Keratinocyte (primary cell): ENCODE measurements at regions not wholly inside any gene's neighbourhood (a gene's known extent, or its start where the extent isn't known, plus 50 kb on each side); places are given as distances from the start of the nearest gene placed in this dataset.

Source experiments
- DNase-seq: peaks from one replicate; pipeline ENCODE4 v3.0.0-alpha.2; 2011; ENCODE audit warnings: low read depth, missing footprints, low spot score
- FAIRE-seq: peaks from 2 replicates; lab custom pipeline; 2011; peaks lifted over from hg19 to GRCh38; lab: Jason Lieb, UNC
- H2AFZ ChIP-seq: 2 replicates; pipeline ENCODE4 v1.6.0; 2012; ENCODE audit warnings: low read length, control low read depth, inconsistent platforms; ENCODE audit not compliant: control insufficient read depth
- H3K27ac ChIP-seq: 2 replicates; pipeline ENCODE4 v1.5.1; 2011; ENCODE audit warnings: low read length; ENCODE audit not compliant: control insufficient read depth, insufficient read depth
- H3K27me3 ChIP-seq: 3 replicates; pipeline ENCODE4 v1.6.0; 2011; ENCODE audit warnings: low read length; ENCODE audit not compliant: control insufficient read depth, insufficient read depth; ENCODE audit errors: extremely low read depth
- H3K36me3 ChIP-seq, 2 experiments: 2 replicates in 1 of 2; 3 replicates in 1 of 2; pipeline ENCODE4 v1.5.1; 2011; ENCODE audit warnings: low read length in 2 of 2, mild to moderate bottlenecking in 1 of 2; ENCODE audit not compliant: control insufficient read depth in 2 of 2, insufficient read depth in 2 of 2; ENCODE audit errors: extremely low read depth in 1 of 2
- H3K4me1 ChIP-seq: 3 replicates; pipeline ENCODE4 v1.5.1; 2011; ENCODE audit warnings: low read length; ENCODE audit not compliant: control insufficient read depth, insufficient read depth; ENCODE audit errors: extremely low read depth
- H3K4me2 ChIP-seq: 3 replicates; pipeline ENCODE4 v1.6.0; 2011; ENCODE audit warnings: low read depth, low read length; ENCODE audit not compliant: control insufficient read depth, insufficient read depth; ENCODE audit errors: extremely low read depth
- H3K4me3 ChIP-seq, 3 experiments: fragments of 200-600 bp in 1 of 3; sonication (generic) in 1 of 3; 2 replicates in 2 of 3; 3 replicates in 1 of 3; pipeline ENCODE4 v1.5.1; 2011 to 2016; ENCODE audit warnings: low read length in 3 of 3, mild to moderate bottlenecking in 3 of 3, control low read depth in 2 of 3, inconsistent platforms in 1 of 3, low read depth in 1 of 3, mixed read lengths in 1 of 3, mixed run types in 1 of 3, moderate library complexity in 1 of 3; ENCODE audit not compliant: control insufficient read depth in 2 of 3, insufficient read depth in 2 of 3; ENCODE audit errors: extremely low read depth in 1 of 3
- H3K79me2 ChIP-seq: 2 replicates; pipeline ENCODE4 v1.6.0; 2012; ENCODE audit warnings: low read length; ENCODE audit not compliant: control insufficient read depth, insufficient read depth
- H3K9ac ChIP-seq: 3 replicates; pipeline ENCODE4 v1.6.0; 2011; ENCODE audit warnings: low read length; ENCODE audit not compliant: control insufficient read depth, insufficient read depth; ENCODE audit errors: extremely low read depth
- H3K9me1 ChIP-seq: 3 replicates; pipeline ENCODE4 v1.6.0; 2011; ENCODE audit warnings: low read length; ENCODE audit not compliant: control insufficient read depth, insufficient read depth; ENCODE audit errors: extremely low read depth
- H3K9me3 ChIP-seq: 2 replicates; pipeline ENCODE4 v1.5.1; 2012; ENCODE audit warnings: low read depth, low read length; ENCODE audit not compliant: control insufficient read depth
- H4K20me1 ChIP-seq: 3 replicates; pipeline ENCODE4 v1.6.0; 2011; ENCODE audit warnings: low read length; ENCODE audit not compliant: control insufficient read depth, insufficient read depth; ENCODE audit errors: extremely low read depth
- EZH2 ChIP-seq: IDR thresholded peaks from one replicate; pipeline ENCODE4 v1.6.1; 2012; ENCODE audit warnings: inconsistent platforms, mild to moderate bottlenecking, low read length, moderate library complexity
- dilution Hi-C: fragments of 300-500 bp; cut with MboI; formaldehyde crosslinking; loops from one replicate; pipeline ENCODE4 v1.7.0; 2020; ENCODE audit warnings: low sequenced_read_pairs; ENCODE audit not compliant: extremely low pct_ligation_motif_present
- TF ChIP-seq, protein P1 (sequence below), 3 experiments: IDR thresholded peaks in 1 of 3; conservative IDR thresholded peaks in 1 of 3; optimal IDR thresholded peaks in 1 of 3; 2 replicates in 2 of 3; 3 replicates in 1 of 3; pipeline versions ENCODE3 to v1.5.1; 2011; ENCODE audit warnings: low read length in 3 of 3, mild to moderate bottlenecking in 3 of 3, moderate library complexity in 2 of 3, control low read depth in 1 of 3, inconsistent platforms in 1 of 3; ENCODE audit not compliant: insufficient read depth in 2 of 3; ENCODE audit errors: extremely low read depth in 1 of 3

DNA sequence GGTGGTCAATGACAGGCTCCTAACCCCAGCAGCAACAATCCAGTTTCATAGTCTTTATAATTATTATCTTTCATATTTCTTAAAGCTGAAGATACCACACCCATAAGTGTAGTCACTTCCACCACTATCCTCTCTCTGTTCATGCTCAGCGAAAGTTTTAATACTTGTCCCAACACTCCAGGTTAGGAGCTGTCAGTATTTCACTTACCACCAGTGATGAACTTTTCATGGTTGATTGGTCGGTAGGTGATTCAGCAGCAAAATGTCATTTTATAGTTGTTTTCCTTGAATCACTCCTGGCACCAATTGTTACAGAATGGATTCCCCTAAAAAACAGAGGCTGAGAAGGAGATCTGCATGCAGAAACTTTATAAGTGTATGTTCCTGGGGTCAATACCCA is 324.9 kb downstream of the CCDC85A start:
- no peaks in the 10 kb centered on the region for H3K9me3 ChIP-seq
- FAIRE-seq (no peak), DNase-seq (no peak)
- no peaks in the 10 kb centered on the region for H3K27me3 ChIP-seq
- H2AFZ ChIP-seq = no peak overlapping the region
- H3K79me2 ChIP-seq = no peaks in the 10 kb centered on the region
- H3K4me1 ChIP-seq = no peaks in the 10 kb centered on the region
- dilution Hi-C loops = no loop called here
- H3K4me3 ChIP-seq = no peak overlapping the region
- TF ChIP-seq, protein P1, sequence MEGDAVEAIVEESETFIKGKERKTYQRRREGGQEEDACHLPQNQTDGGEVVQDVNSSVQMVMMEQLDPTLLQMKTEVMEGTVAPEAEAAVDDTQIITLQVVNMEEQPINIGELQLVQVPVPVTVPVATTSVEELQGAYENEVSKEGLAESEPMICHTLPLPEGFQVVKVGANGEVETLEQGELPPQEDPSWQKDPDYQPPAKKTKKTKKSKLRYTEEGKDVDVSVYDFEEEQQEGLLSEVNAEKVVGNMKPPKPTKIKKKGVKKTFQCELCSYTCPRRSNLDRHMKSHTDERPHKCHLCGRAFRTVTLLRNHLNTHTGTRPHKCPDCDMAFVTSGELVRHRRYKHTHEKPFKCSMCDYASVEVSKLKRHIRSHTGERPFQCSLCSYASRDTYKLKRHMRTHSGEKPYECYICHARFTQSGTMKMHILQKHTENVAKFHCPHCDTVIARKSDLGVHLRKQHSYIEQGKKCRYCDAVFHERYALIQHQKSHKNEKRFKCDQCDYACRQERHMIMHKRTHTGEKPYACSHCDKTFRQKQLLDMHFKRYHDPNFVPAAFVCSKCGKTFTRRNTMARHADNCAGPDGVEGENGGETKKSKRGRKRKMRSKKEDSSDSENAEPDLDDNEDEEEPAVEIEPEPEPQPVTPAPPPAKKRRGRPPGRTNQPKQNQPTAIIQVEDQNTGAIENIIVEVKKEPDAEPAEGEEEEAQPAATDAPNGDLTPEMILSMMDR (optimal IDR thresholded peaks at IDR 0.05 in 1 of 3, IDR thresholded peaks at IDR 0.05 in 1 of 3, conservative IDR thresholded peaks at IDR 0.05 in 1 of 3; ENCODE audit: extremely low read depth in 1 of 3, insufficient read depth in 2 of 3, low read length in 3 of 3) = no peak
- no peak for TF ChIP-seq EZH2
- no peak overlapping the region for H3K9ac ChIP-seq
- H4K20me1 ChIP-seq = no peaks in the 10 kb centered on the region
- H3K9me1 ChIP-seq = no peaks in the 10 kb centered on the region
- H3K27ac ChIP-seq = no peak overlapping the region
- no peaks in the 10 kb centered on the region for H3K36me3 ChIP-seq
- H3K4me2 ChIP-seq = no peak overlapping the region

DNA sequence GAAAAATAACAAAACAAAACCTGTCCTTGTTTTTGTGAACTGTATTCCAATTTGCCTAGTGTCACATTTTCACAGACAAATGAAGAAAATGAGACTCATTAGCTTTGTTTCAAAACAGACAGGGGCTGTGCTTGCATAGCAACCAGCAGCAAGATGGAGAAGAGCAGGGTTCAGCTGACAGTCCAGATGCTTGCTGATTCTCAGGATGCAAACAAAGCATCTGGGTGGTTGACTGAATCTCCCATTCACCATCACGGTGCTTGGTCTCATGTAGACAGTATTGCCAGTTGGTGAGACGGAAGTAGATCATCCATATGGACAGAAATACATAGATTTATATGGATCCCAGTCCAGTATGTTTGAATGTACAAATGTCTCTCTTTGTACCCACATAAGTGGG is 326.8 kb downstream of the CCDC85A start:
- Histone ChIP-seq H3K4me2 (no peak overlapping the region), H3K4me1 (no peaks in the 10 kb centered on the region), H4K20me1 (no peaks in the 10 kb centered on the region), H3K79me2 (no peaks in the 10 kb centered on the region), H3K27me3 (no peaks in the 10 kb centered on the region), H2AFZ (no peak overlapping the region), H3K9ac (no peak overlapping the region), H3K27ac (no peak overlapping the region), H3K9me3 (no peaks in the 10 kb centered on the region), H3K9me1 (no peaks in the 10 kb centered on the region), H3K36me3 (no peaks in the 10 kb centered on the region), H3K4me3 (no peak overlapping the region)
- dilution Hi-C loops = no loop called here
- TF ChIP-seq, protein P1 (optimal IDR thresholded peaks at IDR 0.05 in 1 of 3, IDR thresholded peaks at IDR 0.05 in 1 of 3, conservative IDR thresholded peaks at IDR 0.05 in 1 of 3; ENCODE audit: extremely low read depth in 1 of 3, insufficient read depth in 2 of 3, low read length in 3 of 3) = no peak
- TF ChIP-seq EZH2 = no peak
- DNase-seq (no peak), FAIRE-seq (no peak)
